Neutrophil (primary cell): ENCODE measurements at regions not wholly inside any gene's neighbourhood (a gene's known extent, or its start where the extent isn't known, plus 50 kb on each side); places are given as distances from the start of the nearest gene placed in this dataset.

ENCODE experiments used
- H3K27ac ChIP-seq: fragments of 200-600 bp; sonication (generic); 2 replicates; pipeline ENCODE4 v1.5.1; 2016; ENCODE audit warnings: mild to moderate bottlenecking, moderate library complexity
- H3K27me3 ChIP-seq: fragments of 200-600 bp; sonication (generic); 2 replicates; pipeline ENCODE4 v1.6.0; 2016; ENCODE audit warnings: mild to moderate bottlenecking
- H3K36me3 ChIP-seq: fragments of 200-600 bp; sonication (generic); 2 replicates; pipeline ENCODE4 v1.5.1; 2017
- H3K4me1 ChIP-seq, 2 experiments: fragments of 200-600 bp in 1 of 2; sonication (generic) in 1 of 2; 1 replicate in 1 of 2; 2 replicates in 1 of 2; pipeline versions ENCODE4 v1.5.1 to v1.6.1; 2013 to 2016; ENCODE audit warnings: low read depth in 1 of 2, low read length in 1 of 2, mild to moderate bottlenecking in 1 of 2, moderate library complexity in 1 of 2; ENCODE audit not compliant: control insufficient read depth in 1 of 2, insufficient read depth in 1 of 2
- H3K4me3 ChIP-seq, 2 experiments: fragments of 200-600 bp in 1 of 2; sonication (generic) in 1 of 2; 1 replicate in 1 of 2; 2 replicates in 1 of 2; pipeline ENCODE4 v1.5.1; 2013 to 2016; ENCODE audit warnings: low read depth in 1 of 2, low read length in 1 of 2, mild to moderate bottlenecking in 1 of 2, moderate library complexity in 1 of 2
- H3K9me3 ChIP-seq: fragments of 200-600 bp; sonication (generic); 2 replicates; pipeline ENCODE4 v1.5.1; 2016
- TF ChIP-seq, protein P1 (sequence below): fragments of 200-600 bp; sonication (generic); IDR thresholded peaks from 2 replicates; pipeline ENCODE4 v1.5.1; 2016; ENCODE audit warnings: antibody characterized with exemption

DNA sequence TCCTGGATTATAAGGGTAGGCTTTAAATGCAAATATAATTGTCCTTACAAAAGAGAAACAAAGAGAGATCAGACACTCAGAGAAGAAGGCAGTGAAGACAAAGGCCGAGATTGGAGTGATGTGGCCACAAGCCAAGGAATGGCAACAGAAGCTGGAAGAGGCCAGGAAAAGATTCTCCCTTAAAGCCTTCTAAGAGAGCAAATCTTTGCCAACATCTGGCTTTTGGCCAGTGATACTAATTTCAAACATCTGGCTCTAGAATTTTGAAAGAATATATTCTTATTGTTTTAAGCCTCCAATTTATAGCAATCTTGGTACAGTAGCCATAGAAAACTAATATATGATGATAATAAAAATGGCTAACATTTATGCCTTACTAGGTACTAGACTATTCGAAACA lies 615.8 kb upstream of the ZNF385D start:
- Histone ChIP-seq H3K4me1 (no peaks in the 10 kb centered on the region), H3K27ac (no peak overlapping the region), H3K36me3 (no peaks in the 10 kb centered on the region), H3K27me3 (peaks cover 18% of the 10 kb centered on the region), H3K9me3 (no peaks in the 10 kb centered on the region), H3K4me3 (no peak overlapping the region)
- TF ChIP-seq, protein P1, sequence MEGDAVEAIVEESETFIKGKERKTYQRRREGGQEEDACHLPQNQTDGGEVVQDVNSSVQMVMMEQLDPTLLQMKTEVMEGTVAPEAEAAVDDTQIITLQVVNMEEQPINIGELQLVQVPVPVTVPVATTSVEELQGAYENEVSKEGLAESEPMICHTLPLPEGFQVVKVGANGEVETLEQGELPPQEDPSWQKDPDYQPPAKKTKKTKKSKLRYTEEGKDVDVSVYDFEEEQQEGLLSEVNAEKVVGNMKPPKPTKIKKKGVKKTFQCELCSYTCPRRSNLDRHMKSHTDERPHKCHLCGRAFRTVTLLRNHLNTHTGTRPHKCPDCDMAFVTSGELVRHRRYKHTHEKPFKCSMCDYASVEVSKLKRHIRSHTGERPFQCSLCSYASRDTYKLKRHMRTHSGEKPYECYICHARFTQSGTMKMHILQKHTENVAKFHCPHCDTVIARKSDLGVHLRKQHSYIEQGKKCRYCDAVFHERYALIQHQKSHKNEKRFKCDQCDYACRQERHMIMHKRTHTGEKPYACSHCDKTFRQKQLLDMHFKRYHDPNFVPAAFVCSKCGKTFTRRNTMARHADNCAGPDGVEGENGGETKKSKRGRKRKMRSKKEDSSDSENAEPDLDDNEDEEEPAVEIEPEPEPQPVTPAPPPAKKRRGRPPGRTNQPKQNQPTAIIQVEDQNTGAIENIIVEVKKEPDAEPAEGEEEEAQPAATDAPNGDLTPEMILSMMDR = no peak

DNA sequence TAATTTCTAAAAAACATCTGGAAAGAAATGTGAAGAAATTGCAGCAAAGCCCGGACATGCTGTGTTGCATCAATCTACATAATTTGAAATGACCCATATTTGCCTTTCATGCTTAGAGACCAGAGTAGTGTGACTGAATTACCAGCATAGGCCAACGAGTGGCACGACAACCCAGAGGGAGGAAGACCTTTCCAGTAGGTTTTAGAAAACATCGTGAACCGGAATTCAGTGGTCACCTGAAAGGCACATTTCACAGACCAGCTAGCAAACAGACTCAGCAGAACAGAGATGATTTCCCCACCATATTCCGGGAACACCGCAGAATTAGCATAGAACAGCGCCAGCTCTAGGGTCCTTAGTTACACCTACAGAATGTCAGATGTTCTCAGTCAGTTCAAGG lies 620.0 kb upstream of the ZNF385D start:
- no peak overlapping the region for H3K27ac ChIP-seq
- no peaks in the 10 kb centered on the region for H3K9me3 ChIP-seq
- TF ChIP-seq, protein P1 = no peak
- H3K4me3 ChIP-seq = no peak overlapping the region
- no peaks in the 10 kb centered on the region for H3K4me1 ChIP-seq
- no peaks in the 10 kb centered on the region for H3K36me3 ChIP-seq
- H3K27me3 ChIP-seq = peaks cover 50% of the 10 kb centered on the region

DNA sequence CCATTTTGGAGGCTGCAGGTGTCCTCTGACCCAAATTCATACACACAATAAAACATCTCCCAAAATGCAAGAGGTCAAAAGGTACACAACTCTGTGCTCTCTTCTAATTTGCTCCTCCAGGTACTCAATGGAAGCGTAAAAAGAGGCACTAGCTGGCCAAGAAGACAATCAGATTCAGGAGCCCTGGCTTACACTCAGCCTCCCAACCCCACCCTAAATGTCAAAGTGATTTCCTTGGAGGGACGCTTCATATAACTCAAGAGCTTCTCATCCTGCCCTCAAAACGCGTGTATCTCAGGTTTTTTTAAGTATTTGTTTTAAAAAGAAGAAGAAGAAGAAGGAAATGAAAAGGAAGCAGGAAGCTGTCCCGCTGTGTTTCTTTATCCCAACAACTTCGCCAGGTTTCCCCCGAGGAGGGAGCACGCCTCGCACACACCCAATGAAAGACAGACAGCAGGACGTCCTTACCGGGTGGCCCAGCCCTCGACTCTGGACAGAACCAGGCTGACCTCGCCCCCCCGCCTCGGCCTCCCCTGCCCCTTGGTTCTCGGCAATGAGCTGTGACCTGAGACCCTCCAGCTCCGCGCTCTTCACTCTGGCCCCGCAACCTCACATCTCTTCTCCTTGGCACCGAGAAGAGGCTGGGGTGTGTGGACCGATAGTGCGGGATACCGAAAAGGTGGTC lies 620.7 kb upstream of the ZNF385D start:
- no peaks in the 10 kb centered on the region for H3K9me3 ChIP-seq
- H3K27me3 ChIP-seq = peaks cover 50% of the 10 kb centered on the region
- no peak overlapping the region for H3K27ac ChIP-seq
- no peak overlapping the region for H3K4me3 ChIP-seq
- no peaks in the 10 kb centered on the region for H3K4me1 ChIP-seq
- TF ChIP-seq, protein P1 = no peak
- no peaks in the 10 kb centered on the region for H3K36me3 ChIP-seq

DNA sequence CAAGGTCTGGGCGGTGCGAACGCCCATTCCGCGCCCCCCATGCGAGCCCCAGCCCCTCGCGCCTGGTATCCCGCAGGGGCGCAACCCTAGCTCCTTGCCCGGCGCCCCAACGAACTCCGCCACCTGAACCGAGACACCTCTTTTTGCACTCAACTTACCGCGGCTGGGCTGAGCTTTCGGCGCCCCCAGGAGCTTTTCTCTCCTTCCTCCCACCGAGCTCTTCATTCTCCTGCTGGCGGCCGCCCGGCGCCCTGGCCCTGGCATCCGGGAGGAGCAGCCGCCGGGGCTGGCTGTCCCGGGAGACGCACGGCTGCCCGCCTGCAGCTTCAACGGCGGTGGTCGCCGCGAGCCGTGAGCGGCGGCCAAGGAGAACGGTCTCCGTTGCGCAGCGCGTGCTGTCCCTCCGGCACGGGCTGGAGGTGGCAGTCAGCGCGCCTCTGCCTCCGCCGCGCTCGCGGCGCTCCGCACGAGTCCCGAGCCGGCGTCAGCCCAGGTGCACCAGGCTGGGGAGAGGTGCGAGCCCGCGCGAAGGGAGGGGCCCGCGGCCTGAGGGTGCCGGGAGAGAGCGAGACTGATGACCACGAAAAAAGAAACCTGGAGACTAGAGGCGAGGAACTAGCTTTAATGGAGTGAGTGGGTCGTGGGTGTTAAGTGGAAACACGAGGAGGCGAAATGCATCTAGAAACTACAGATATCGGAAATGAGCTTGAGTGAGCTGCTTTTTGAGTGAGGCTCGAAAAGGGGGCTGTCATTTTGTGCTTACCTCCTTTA lies 621.5 kb upstream of the ZNF385D start:
- no peak overlapping the region for H3K4me3 ChIP-seq

DNA sequence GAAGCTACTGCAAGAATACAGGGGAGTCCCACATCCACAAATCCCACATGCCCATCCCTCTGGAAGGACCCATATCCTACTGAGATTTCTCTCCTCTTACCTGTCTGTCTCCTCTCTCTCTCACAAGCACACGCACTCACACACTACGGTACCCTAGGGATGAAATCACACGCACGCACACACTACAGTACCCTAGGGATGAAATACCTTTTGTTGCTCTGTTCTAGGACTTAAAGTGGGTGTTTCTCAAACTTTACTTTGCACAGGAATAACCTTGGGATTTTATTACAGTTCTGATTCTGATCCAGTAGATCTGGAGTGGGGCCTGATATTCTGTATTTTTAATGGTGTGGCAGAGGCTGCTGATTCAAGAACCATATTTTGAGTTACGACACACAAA lies 622.2 kb upstream of the ZNF385D start:
- no peaks in the 10 kb centered on the region for H3K9me3 ChIP-seq
- no peaks in the 10 kb centered on the region for H3K4me1 ChIP-seq
- H3K27me3 ChIP-seq = peaks cover 50% of the 10 kb centered on the region
- TF ChIP-seq, protein P1 = no peak
- no peak overlapping the region for H3K27ac ChIP-seq
- no peak overlapping the region for H3K4me3 ChIP-seq
- H3K36me3 ChIP-seq = no peaks in the 10 kb centered on the region

More for the DNA sequence above, 621.5 kb upstream of the ZNF385D start:
- Histone ChIP-seq H3K27me3 (peaks cover 50% of the 10 kb centered on the region), H3K36me3 (no peaks in the 10 kb centered on the region), H3K27ac (no peak overlapping the region), H3K9me3 (no peaks in the 10 kb centered on the region), H3K4me1 (no peaks in the 10 kb centered on the region)
- TF ChIP-seq, protein P1 = no peak
